ENCODE measurements at regions not wholly inside any gene's neighbourhood (a gene's known extent, or its start where the extent isn't known, plus 50 kb on each side); places are given as distances from the start of the nearest gene placed in this dataset.

DNA sequence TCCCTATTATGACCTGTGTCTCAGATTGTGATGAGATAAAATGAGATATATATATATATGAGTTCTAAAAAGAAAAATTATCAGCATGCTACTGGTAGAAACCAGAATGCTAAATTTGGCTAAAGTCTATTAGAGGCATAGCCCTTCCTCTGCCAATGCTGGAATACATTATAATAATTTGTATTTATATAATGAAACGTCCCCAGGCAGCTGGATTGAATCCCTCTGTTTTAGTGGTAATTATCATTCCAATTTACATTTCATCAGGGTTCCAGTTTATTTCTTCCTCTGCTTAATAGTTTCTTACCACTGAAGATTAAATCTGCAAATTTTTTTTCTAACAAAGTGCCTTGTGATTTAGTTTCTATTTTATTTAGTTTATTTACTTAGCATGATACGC, 71.8 kb upstream of the ABI1 start:
- H2AK5ac ChIP-seq (ENCODE audit: insufficient read length, low read length) = no peak overlapping the region
- Mint-ChIP-seq H3K9me3 (no peaks in the 10 kb centered on the region), H3K4me3 (no peak overlapping the region), H3K36me3 (ENCODE audit: insufficient read depth in 1 of 3, low read depth in 3 of 3) (no peaks in the 10 kb centered on the region), H3K27me3 (ENCODE audit: low read depth) (no peaks in the 10 kb centered on the region; the same call in 1 of the 2 replicates), H3K4me1 (peaks cover 8 to 11% of the 10 kb centered on the region in 2 experiments; a peak in 2 of 4 replicates), H3K27ac (no peak overlapping the region)
- H3K27me3 ChIP-seq (ENCODE audit: insufficient read depth, low read length) = no peaks in the 10 kb centered on the region
- no peak overlapping the region for H3K4me2 ChIP-seq (ENCODE audit: insufficient read depth, insufficient read length, low read length)
- no peak overlapping the region for H3T11ph ChIP-seq (ENCODE audit: low read length)
- H3K79me2 ChIP-seq (ENCODE audit: insufficient read depth, low read length) = no peaks in the 10 kb centered on the region
- no peak overlapping the region for H3K27ac ChIP-seq (ENCODE audit: insufficient read length, low read depth, low read length)
- H4K91ac ChIP-seq (ENCODE audit: insufficient read length, low read depth, low read length) = no peak overlapping the region
- H3K14ac ChIP-seq (ENCODE audit: insufficient read depth, low read length) = no peak overlapping the region
- no peaks in the 10 kb centered on the region for H4K20me1 ChIP-seq (ENCODE audit: control insufficient read depth, insufficient read depth, insufficient read length)
- H2BK20ac ChIP-seq (ENCODE audit: low read depth, low read length, poor library complexity, severe bottlenecking) = no peak overlapping the region
- H3K79me1 ChIP-seq (ENCODE audit: insufficient read depth, low read depth, low read length, poor library complexity, severe bottlenecking) = no peaks in the 10 kb centered on the region
- DNase-seq = no peak
- WGBS (ENCODE audit: extremely low coverage, insufficient read length, low lambda C conversion rate) = no CpG with 5 or more reads among the region's 2 CpGs
- no peak overlapping the region for H2BK12ac ChIP-seq (ENCODE audit: insufficient read length, low read depth, low read length)
- H2BK120ac ChIP-seq (ENCODE audit: low read depth, low read length, poor library complexity, severe bottlenecking) = no peak overlapping the region
- H3K9me3 ChIP-seq (ENCODE audit: control insufficient read depth, low read depth, low read length) = no peaks in the 10 kb centered on the region
- H3K23me2 ChIP-seq (ENCODE audit: insufficient read length, low read depth, low read length, poor library complexity, severe bottlenecking) = peaks cover 2% of the 10 kb centered on the region
- no peaks in the 10 kb centered on the region for H3K4me1 ChIP-seq (ENCODE audit: insufficient read depth, low read length)
- no peak overlapping the region for H3K56ac ChIP-seq (ENCODE audit: insufficient read length, low read depth, low read length)
- no peak overlapping the region for H2BK5ac ChIP-seq (ENCODE audit: insufficient read length, low read length)
- H3K9ac ChIP-seq (ENCODE audit: extremely low read depth, insufficient read length, low read length) = no peak overlapping the region
- H2BK15ac ChIP-seq (ENCODE audit: low read depth, low read length) = no peak overlapping the region
- no peak for TF ChIP-seq CTCF (conservative IDR thresholded peaks at IDR 0.05)
- H4K8ac ChIP-seq (replicated peaks; ENCODE audit: insufficient read length, low read depth, low read length) = no peak overlapping the region
- H3K4ac ChIP-seq (ENCODE audit: low read depth, low read length) = no peak overlapping the region
- no peak overlapping the region for H4K5ac ChIP-seq (ENCODE audit: insufficient read length, low read depth, low read length)
- H3K18ac ChIP-seq (ENCODE audit: insufficient read length, low read depth, low read length) = no peak overlapping the region
- no peak overlapping the region for H2AFZ ChIP-seq (ENCODE audit: low read length)
- H3K23ac ChIP-seq (ENCODE audit: insufficient read length, low read depth, low read length) = no peak overlapping the region
